ENCODE measurements at regions not wholly inside any gene's neighbourhood (a gene's known extent, or its start where the extent isn't known, plus 50 kb on each side); places are given as distances from the start of the nearest gene placed in this dataset.

- peak overlapping the region; percentile 3 for H2AFZ ChIP-seq (replicated peaks)
- Mint-ChIP-seq H3K27ac (no peak overlapping the region), H3K36me3 (no peaks in the 10 kb centered on the region), H3K4me3 (no peak overlapping the region), H3K27me3 (ENCODE audit: insufficient read depth, low read depth) (no peaks in the 10 kb centered on the region), H3K4me1 (peaks cover 18% of the 10 kb centered on the region), H3K9me3 (no peaks in the 10 kb centered on the region)
- no peak for TF ChIP-seq CTCF (IDR thresholded peaks at IDR 0.05)
- TF ChIP-seq EZH2 (IDR thresholded peaks at IDR 0.05): no peak
- no peak for TF ChIP-seq EZH2phosphoT487 (IDR thresholded peaks at IDR 0.05)
- no peaks in the 10 kb centered on the region for H3K9me3 ChIP-seq (ENCODE audit: low read depth)
- H3K36me3 ChIP-seq: no peaks in the 10 kb centered on the region
- H4K20me1 ChIP-seq (ENCODE audit: low read depth): no peaks in the 10 kb centered on the region
- DNase-seq (ENCODE audit: low spot score): no peak
- no peak overlapping the region for H3K9ac ChIP-seq
- no peak overlapping the region for H3K27ac ChIP-seq
- no peak overlapping the region for H3K4me3 ChIP-seq
- no peaks in the 10 kb centered on the region for H3K27me3 ChIP-seq
- H3K4me1 ChIP-seq: peaks cover 14% of the 10 kb centered on the region
- H3F3A ChIP-seq (ENCODE audit: low read depth): no peaks in the 10 kb centered on the region
- no peaks in the 10 kb centered on the region for H3K79me2 ChIP-seq (ENCODE audit: low read depth)
- H3K4me2 ChIP-seq: no peak overlapping the region
Measured at GRCh38 chrX:146055733-146056132, 238.1 kb downstream of the SLITRK2 start.

GRCh38 chrX:146056511-146057081 is 239.0 kb downstream of the SLITRK2 start:
- H3K4me3 Mint-ChIP-seq: no peak overlapping the region
- peak; percentile 20 for DNase-seq (ENCODE audit: low spot score)
- Histone ChIP-seq H3K36me3 (no peaks in the 10 kb centered on the region), H4K20me1 (ENCODE audit: low read depth) (no peaks in the 10 kb centered on the region), H3K27ac (no peak overlapping the region), H3K4me2 (no peak overlapping the region), H3K9me3 (ENCODE audit: low read depth) (no peaks in the 10 kb centered on the region), H3K79me2 (ENCODE audit: low read depth) (no peaks in the 10 kb centered on the region), H3K4me1 (peaks cover 14% of the 10 kb centered on the region), H3F3A (ENCODE audit: low read depth) (no peaks in the 10 kb centered on the region), H3K9ac (no peak overlapping the region), H3K4me3 (no peak overlapping the region), H2AFZ (replicated peaks) (no peak overlapping the region), H3K27me3 (no peaks in the 10 kb centered on the region)
- TF ChIP-seq EZH2 (IDR thresholded peaks at IDR 0.05): no peak
- H3K27me3 Mint-ChIP-seq (ENCODE audit: insufficient read depth, low read depth): no peaks in the 10 kb centered on the region
- peaks cover 18% of the 10 kb centered on the region for H3K4me1 Mint-ChIP-seq
- H3K36me3 Mint-ChIP-seq: no peaks in the 10 kb centered on the region
- no peak overlapping the region for H3K27ac Mint-ChIP-seq
- no peaks in the 10 kb centered on the region for H3K9me3 Mint-ChIP-seq

GRCh38 chrX:146064156-146064555 is 246.5 kb downstream of the SLITRK2 start:
- Histone ChIP-seq H4K20me1 (ENCODE audit: low read depth) (no peaks in the 10 kb centered on the region), H3K27me3 (no peaks in the 10 kb centered on the region), H3K4me1 (no peaks in the 10 kb centered on the region), H3K4me2 (no peak overlapping the region), H3K36me3 (no peaks in the 10 kb centered on the region), H3K4me3 (no peak overlapping the region), H3K9ac (no peak overlapping the region), H3F3A (ENCODE audit: low read depth) (no peaks in the 10 kb centered on the region), H2AFZ (replicated peaks) (no peak overlapping the region), H3K27ac (no peak overlapping the region), H3K9me3 (ENCODE audit: low read depth) (no peaks in the 10 kb centered on the region), H3K79me2 (ENCODE audit: low read depth) (no peaks in the 10 kb centered on the region)
- no peak for DNase-seq (ENCODE audit: low spot score)
- no peaks in the 10 kb centered on the region for H3K36me3 Mint-ChIP-seq
- no peak overlapping the region for H3K4me3 Mint-ChIP-seq
- H3K4me1 Mint-ChIP-seq: peaks cover 8% of the 10 kb centered on the region
- H3K27me3 Mint-ChIP-seq (ENCODE audit: insufficient read depth, low read depth): peaks cover 3% of the 10 kb centered on the region
- H3K27ac Mint-ChIP-seq: no peak overlapping the region
- TF ChIP-seq CTCF (IDR thresholded peaks at IDR 0.05) (no peak), EZH2 (IDR thresholded peaks at IDR 0.05) (no peak), EZH2phosphoT487 (IDR thresholded peaks at IDR 0.05) (no peak)
- H3K9me3 Mint-ChIP-seq: no peaks in the 10 kb centered on the region

- H3K27ac ChIP-seq: no peak overlapping the region
- H3K36me3 Mint-ChIP-seq: no peaks in the 10 kb centered on the region
- no peaks in the 10 kb centered on the region for H3K36me3 ChIP-seq
- H3K9me3 ChIP-seq (ENCODE audit: low read depth): no peaks in the 10 kb centered on the region
- no peaks in the 10 kb centered on the region for H3K4me1 ChIP-seq
- H4K20me1 ChIP-seq (ENCODE audit: low read depth): no peaks in the 10 kb centered on the region
- no peaks in the 10 kb centered on the region for H3K4me1 Mint-ChIP-seq
- peaks cover 5% of the 10 kb centered on the region for H3K9me3 Mint-ChIP-seq
- H3K27ac Mint-ChIP-seq: no peak overlapping the region
- H3K4me3 ChIP-seq: no peak overlapping the region
- no peak overlapping the region for H3K9ac ChIP-seq
- no peak overlapping the region for H3K4me2 ChIP-seq
- H3F3A ChIP-seq (ENCODE audit: low read depth): no peaks in the 10 kb centered on the region
- no peak overlapping the region for H2AFZ ChIP-seq (replicated peaks)
- H3K27me3 Mint-ChIP-seq (ENCODE audit: insufficient read depth, low read depth): peaks cover 2% of the 10 kb centered on the region
- TF ChIP-seq CTCF (IDR thresholded peaks at IDR 0.05): no peak
- TF ChIP-seq EZH2phosphoT487 (IDR thresholded peaks at IDR 0.05): no peak
- TF ChIP-seq EZH2 (IDR thresholded peaks at IDR 0.05): no peak
- no peaks in the 10 kb centered on the region for H3K79me2 ChIP-seq (ENCODE audit: low read depth)
- H3K4me3 Mint-ChIP-seq: no peak overlapping the region
- DNase-seq (ENCODE audit: low spot score): no peak
- no peaks in the 10 kb centered on the region for H3K27me3 ChIP-seq
Measured at GRCh38 chrX:146090732-146091131, 273.1 kb downstream of the SLITRK2 start.
